ENCODE measurements at regions not wholly inside any gene's neighbourhood (a gene's known extent, or its start where the extent isn't known, plus 50 kb on each side); places are given as distances from the start of the nearest gene placed in this dataset.

DNA sequence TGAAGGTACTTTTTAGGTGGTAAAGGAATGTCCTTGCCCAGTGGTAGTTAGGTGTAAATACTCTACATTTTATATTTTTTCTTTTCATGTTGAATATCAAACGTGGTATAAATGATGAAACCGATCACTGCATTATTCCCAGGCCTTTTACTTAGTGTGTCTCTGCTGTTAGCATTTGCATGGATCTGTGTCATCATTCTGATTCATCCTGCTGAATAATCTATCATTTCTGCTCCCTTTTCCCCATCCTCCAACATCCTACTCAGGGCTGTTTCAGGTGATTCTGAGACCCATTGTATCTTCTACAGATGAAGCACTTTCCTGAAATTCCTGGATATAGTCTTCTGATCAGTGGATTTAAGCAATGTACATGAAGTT lies 61.0 kb upstream of the PTHLH start:
- TF ChIP-seq EZH2 (optimal IDR thresholded peaks at IDR 0.05; ENCODE audit: low read depth, low read length) = no peak
- TF ChIP-seq, protein P1, sequence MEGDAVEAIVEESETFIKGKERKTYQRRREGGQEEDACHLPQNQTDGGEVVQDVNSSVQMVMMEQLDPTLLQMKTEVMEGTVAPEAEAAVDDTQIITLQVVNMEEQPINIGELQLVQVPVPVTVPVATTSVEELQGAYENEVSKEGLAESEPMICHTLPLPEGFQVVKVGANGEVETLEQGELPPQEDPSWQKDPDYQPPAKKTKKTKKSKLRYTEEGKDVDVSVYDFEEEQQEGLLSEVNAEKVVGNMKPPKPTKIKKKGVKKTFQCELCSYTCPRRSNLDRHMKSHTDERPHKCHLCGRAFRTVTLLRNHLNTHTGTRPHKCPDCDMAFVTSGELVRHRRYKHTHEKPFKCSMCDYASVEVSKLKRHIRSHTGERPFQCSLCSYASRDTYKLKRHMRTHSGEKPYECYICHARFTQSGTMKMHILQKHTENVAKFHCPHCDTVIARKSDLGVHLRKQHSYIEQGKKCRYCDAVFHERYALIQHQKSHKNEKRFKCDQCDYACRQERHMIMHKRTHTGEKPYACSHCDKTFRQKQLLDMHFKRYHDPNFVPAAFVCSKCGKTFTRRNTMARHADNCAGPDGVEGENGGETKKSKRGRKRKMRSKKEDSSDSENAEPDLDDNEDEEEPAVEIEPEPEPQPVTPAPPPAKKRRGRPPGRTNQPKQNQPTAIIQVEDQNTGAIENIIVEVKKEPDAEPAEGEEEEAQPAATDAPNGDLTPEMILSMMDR (IDR thresholded peaks at IDR 0.05; ENCODE audit: low read length) = no peak
- no peak for TF ChIP-seq EZH2phosphoT487 (IDR thresholded peaks at IDR 0.05; ENCODE audit: low read length)
